Endodermal cell (in vitro differentiated cells): ENCODE measurements at regions not wholly inside any gene's neighbourhood (a gene's known extent, or its start where the extent isn't known, plus 50 kb on each side); places are given as distances from the start of the nearest gene placed in this dataset.
A peak's percentile ranks its signal among the peaks of the same experiment; 100 is the strongest.

Experiments used
- DNase-seq: peaks from one replicate; pipeline ENCODE4 v3.0.0-alpha.2; 2017
- H3K27ac ChIP-seq: 2 replicates; pipeline ENCODE4 v1.5.1; 2013; ENCODE audit warnings: mild to moderate bottlenecking, low read depth, low read length, moderate library complexity
- H3K27me3 ChIP-seq: 2 replicates; pipeline ENCODE4 v1.6.1; 2013; ENCODE audit warnings: mild to moderate bottlenecking, low read length, moderate library complexity; ENCODE audit not compliant: insufficient read depth, control insufficient read depth, poor library complexity, severe bottlenecking
- H3K36me3 ChIP-seq: 2 replicates; pipeline ENCODE4 v1.7.0; 2013; ENCODE audit warnings: mild to moderate bottlenecking, low read length, moderate library complexity; ENCODE audit not compliant: control insufficient read depth, insufficient read depth
- H3K4me1 ChIP-seq: one replicate; pipeline ENCODE4 v1.7.0; 2013; ENCODE audit warnings: low read length; ENCODE audit not compliant: control insufficient read depth, insufficient read depth
- H3K4me3 ChIP-seq: 2 replicates; pipeline ENCODE4 v1.5.1; 2013; ENCODE audit warnings: mild to moderate bottlenecking, low read length, moderate library complexity
- H3K9ac ChIP-seq: 2 replicates; pipeline ENCODE4 v1.6.1; 2013; ENCODE audit warnings: mild to moderate bottlenecking, low read length, moderate library complexity; ENCODE audit not compliant: poor library complexity, severe bottlenecking; ENCODE audit errors: extremely low read depth
- H3K9me3 ChIP-seq: 2 replicates; pipeline ENCODE4 v1.6.1; 2013; ENCODE audit warnings: mild to moderate bottlenecking, low read length, moderate library complexity; ENCODE audit not compliant: control insufficient read depth
- H3K27ac Mint-ChIP-seq: 2 replicates; pipeline ENCODE4 v1.8.0; 2020; ENCODE audit warnings: mixed read lengths
- H3K27me3 Mint-ChIP-seq: 2 replicates; pipeline ENCODE4 v1.8.0; 2021; ENCODE audit warnings: mild to moderate bottlenecking, mixed read lengths; ENCODE audit not compliant: insufficient read depth
- H3K36me3 Mint-ChIP-seq: 2 replicates; pipeline ENCODE4 v1.8.0; 2020; ENCODE audit warnings: low read depth, mixed read lengths
- H3K4me1 Mint-ChIP-seq: 2 replicates; pipeline ENCODE4 v1.8.0; 2020; ENCODE audit warnings: mixed read lengths
- H3K4me3 Mint-ChIP-seq: 2 replicates; pipeline ENCODE4 v1.8.0; 2020; ENCODE audit warnings: mild to moderate bottlenecking, moderate library complexity, mixed read lengths
- H3K9me3 Mint-ChIP-seq: 2 replicates; pipeline ENCODE4 v1.8.0; 2020; ENCODE audit warnings: mild to moderate bottlenecking, mixed read lengths
- CTCF ChIP-seq: fragments of 200-600 bp; sonication (generic); conservative IDR thresholded peaks from 2 replicates; pipeline ENCODE4 v1.5.0; 2021; ENCODE audit warnings: antibody characterized with exemption, mild to moderate bottlenecking
- WGBS, 2 experiments: methylation state at CpG; one replicate each; pipeline versions ENCODE4 v1.1.5 to v1.1.7; 2013; ENCODE audit warnings: missing lambda C conversion rate in 2 of 2, mixed read lengths in 1 of 2; ENCODE audit not compliant: insufficient coverage in 1 of 2, insufficient read length in 1 of 2; 5-methylcytosine and 5-hydroxymethylcytosine counted together

DNA sequence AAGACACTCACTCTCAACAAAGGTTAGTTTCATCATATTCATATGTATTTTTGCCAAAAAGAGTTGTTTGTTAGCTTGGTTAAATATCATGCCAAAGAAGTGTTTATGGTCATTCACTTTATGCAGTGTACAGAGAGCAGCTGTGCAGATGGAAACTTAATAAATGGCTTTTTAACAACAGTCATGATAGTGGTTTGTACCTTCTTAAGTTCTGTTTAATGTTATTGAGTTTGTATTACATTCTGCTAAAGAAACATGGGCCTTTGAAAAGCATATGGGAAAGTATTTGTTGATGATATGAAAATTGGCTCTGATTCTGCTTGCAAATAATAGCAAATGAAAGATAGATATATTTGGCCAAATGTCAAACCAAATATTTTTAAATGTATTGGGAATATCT lies 607.3 kb downstream of the NCAM2 start:
- no peaks in the 10 kb centered on the region for H3K36me3 ChIP-seq
- H3K4me1 ChIP-seq = no peaks in the 10 kb centered on the region
- Mint-ChIP-seq H3K27me3 (no peaks in the 10 kb centered on the region), H3K36me3 (no peaks in the 10 kb centered on the region), H3K27ac (no peak overlapping the region), H3K9me3 (no peaks in the 10 kb centered on the region), H3K4me3 (no peak overlapping the region), H3K4me1 (peaks cover 2% of the 10 kb centered on the region)
- no peak for TF ChIP-seq CTCF
- H3K27me3 ChIP-seq = no peaks in the 10 kb centered on the region
- H3K9me3 ChIP-seq = no peaks in the 10 kb centered on the region
- H3K27ac ChIP-seq = no peak overlapping the region
- no peak for DNase-seq
- H3K4me3 ChIP-seq = no peak overlapping the region
- H3K9ac ChIP-seq = no peak overlapping the region

DNA sequence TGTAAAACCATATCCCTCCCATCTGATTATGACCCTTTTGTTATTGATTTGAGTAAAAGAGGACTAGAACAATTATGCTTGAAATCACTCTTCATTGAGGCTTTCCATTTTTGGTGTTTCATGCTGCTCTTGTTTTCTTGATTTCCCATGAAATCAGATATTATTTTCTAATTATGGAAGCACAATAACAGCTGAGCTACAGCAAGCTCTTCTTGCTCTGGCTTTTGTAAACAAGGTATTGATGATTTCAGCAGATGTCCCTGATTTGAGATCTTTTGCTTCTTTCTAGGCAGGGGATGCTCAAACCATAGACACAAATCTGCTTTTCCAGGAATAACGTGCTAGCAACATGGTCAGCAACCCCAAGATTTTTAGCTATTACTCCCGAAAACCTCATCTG lies 607.8 kb downstream of the NCAM2 start:
- Mint-ChIP-seq H3K27ac (no peak overlapping the region), H3K4me3 (no peak overlapping the region), H3K27me3 (no peaks in the 10 kb centered on the region), H3K36me3 (no peaks in the 10 kb centered on the region), H3K4me1 (peaks cover 2% of the 10 kb centered on the region), H3K9me3 (no peaks in the 10 kb centered on the region)
- no peak for TF ChIP-seq CTCF
- Histone ChIP-seq H3K27me3 (no peaks in the 10 kb centered on the region), H3K27ac (no peak overlapping the region), H3K9ac (no peak overlapping the region), H3K4me1 (no peaks in the 10 kb centered on the region), H3K36me3 (no peaks in the 10 kb centered on the region), H3K4me3 (no peak overlapping the region), H3K9me3 (no peaks in the 10 kb centered on the region)
- no peak for DNase-seq
- WGBS, 2 experiments = 88 to 100% methylated on average over 1 to 2 of the region's 2 CpGs

- Histone ChIP-seq H3K27me3 (no peaks in the 10 kb centered on the region), H3K27ac (no peak overlapping the region), H3K9ac (no peak overlapping the region), H3K36me3 (no peaks in the 10 kb centered on the region), H3K4me1 (no peaks in the 10 kb centered on the region), H3K4me3 (no peak overlapping the region), H3K9me3 (no peaks in the 10 kb centered on the region)
- no peaks in the 10 kb centered on the region for H3K27me3 Mint-ChIP-seq
- WGBS, 2 experiments = 80% methylated on average over 3 of the region's 3 CpGs; no CpG with 5 or more reads in 1 of the 2 experiments
- DNase-seq = peak; percentile 50
- peaks cover 2% of the 10 kb centered on the region for H3K4me1 Mint-ChIP-seq
- H3K27ac Mint-ChIP-seq = peak overlapping the region; percentile 45
- H3K9me3 Mint-ChIP-seq = no peaks in the 10 kb centered on the region
- no peak for TF ChIP-seq CTCF
- no peaks in the 10 kb centered on the region for H3K36me3 Mint-ChIP-seq
- H3K4me3 Mint-ChIP-seq = no peak overlapping the region
These were observed 614.3 kb downstream of the NCAM2 start for GRCh38 chr21:21612466-21612865.
